ENCODE measurements at regions not wholly inside any gene's neighbourhood (a gene's known extent, or its start where the extent isn't known, plus 50 kb on each side); places are given as distances from the start of the nearest gene placed in this dataset.

- H3K4me1 ChIP-seq (ENCODE audit: control insufficient read depth, insufficient read depth, low read length): no peaks in the 10 kb centered on the region
- no peaks in the 10 kb centered on the region for H3K36me3 ChIP-seq (ENCODE audit: control insufficient read depth in 2 of 2, insufficient read depth in 2 of 2, low read length in 1 of 2)
- ATAC-seq (no peak), FAIRE-seq (no peak), DNase-seq (ENCODE audit: low read depth, low spot score) (no peak)
- ChIA-PET SMC1A (ENCODE audit: uncharacterized antibody, unreplicated experiment) (no interaction called here), CTCF (no interaction called here), POLR2A (interaction anchor here (0.5 kb wide), 1 partner anchor 134 kb away, joined by 3 read pairs; no protein-coding TSS in a partner anchor), RAD21 (ENCODE audit: unreplicated experiment) (no interaction called here)
- BruUV-seq (replicated peaks): no TSS peak
- H3K9me3 ChIP-seq (replicated peaks; ENCODE audit: control insufficient read depth, insufficient read depth, low read length): no peaks in the 10 kb centered on the region
- H3K9ac ChIP-seq (ENCODE audit: control insufficient read depth, insufficient read depth, low read length): no peak overlapping the region
- no peak overlapping the region for H2AFZ ChIP-seq (ENCODE audit: control insufficient read depth, low read depth, low read length)
- H3K4me3 ChIP-seq: no peak overlapping the region
- TF ChIP-seq SUPT20H (IDR thresholded peaks at IDR 0.05; ENCODE audit: borderline replicate concordance, control insufficient read depth, low read depth, low read length): no peak
- no peak for TF ChIP-seq NKRF (conservative IDR thresholded peaks at IDR 0.05)
- TF ChIP-seq BMI1 (IDR thresholded peaks at IDR 0.05; ENCODE audit: borderline replicate concordance): no peak
- no peak for TF ChIP-seq IRF5 (IDR thresholded peaks at IDR 0.05; ENCODE audit: borderline replicate concordance)
- no peak for TF ChIP-seq KAT2A (conservative IDR thresholded peaks at IDR 0.05; ENCODE audit: control insufficient read depth, low read depth, low read length)
- no peak for TF ChIP-seq IRF3 (IDR thresholded peaks at IDR 0.05)
- TF ChIP-seq RB1 (IDR thresholded peaks at IDR 0.05; ENCODE audit: borderline replicate concordance): no peak
- no peak for TF ChIP-seq SP1 (IDR thresholded peaks at IDR 0.05; ENCODE audit: low read depth, low read length)
- TF ChIP-seq ZNF622 (IDR thresholded peaks at IDR 0.05): no peak
- TF ChIP-seq HDAC6 (IDR thresholded peaks at IDR 0.05; ENCODE audit: unreplicated experiment): no peak
- no peak for TF ChIP-seq ATF3 (IDR thresholded peaks at IDR 0.05; ENCODE audit: borderline replicate concordance, extremely low read depth, low read depth, low read length)
- TF ChIP-seq, protein P1, sequence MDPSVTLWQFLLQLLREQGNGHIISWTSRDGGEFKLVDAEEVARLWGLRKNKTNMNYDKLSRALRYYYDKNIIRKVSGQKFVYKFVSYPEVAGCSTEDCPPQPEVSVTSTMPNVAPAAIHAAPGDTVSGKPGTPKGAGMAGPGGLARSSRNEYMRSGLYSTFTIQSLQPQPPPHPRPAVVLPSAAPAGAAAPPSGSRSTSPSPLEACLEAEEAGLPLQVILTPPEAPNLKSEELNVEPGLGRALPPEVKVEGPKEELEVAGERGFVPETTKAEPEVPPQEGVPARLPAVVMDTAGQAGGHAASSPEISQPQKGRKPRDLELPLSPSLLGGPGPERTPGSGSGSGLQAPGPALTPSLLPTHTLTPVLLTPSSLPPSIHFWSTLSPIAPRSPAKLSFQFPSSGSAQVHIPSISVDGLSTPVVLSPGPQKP (IDR thresholded peaks at IDR 0.05; ENCODE audit: low read depth, low read length): no peak
- H4K20me1 ChIP-seq (ENCODE audit: control insufficient read depth, insufficient read depth): no peaks in the 10 kb centered on the region
- H3K79me2 ChIP-seq (ENCODE audit: control insufficient read depth, insufficient read depth, low read length): no peaks in the 10 kb centered on the region
- in situ Hi-C loops (cut with MboI): no loop called here
- H3K4me2 ChIP-seq (ENCODE audit: control insufficient read depth, insufficient read depth): no peak overlapping the region
- no peaks in the 10 kb centered on the region for H3K27me3 ChIP-seq (replicated peaks in 1 of 2; ENCODE audit: control insufficient read depth in 2 of 2, insufficient read depth in 2 of 2, low read length in 1 of 2)
- intact Hi-C loops (cut with micrococcal nuclease; ENCODE audit: unreplicated experiment): no loop called here
- H3K27ac ChIP-seq (ENCODE audit: control insufficient read depth, insufficient read depth): no peak overlapping the region
These were observed 513.6 kb upstream of the C9orf72 start for GRCh38 chr9:28086881-28087280.
